Thyroid gland (tissue), 4 donors: ENCODE measurements at regions not wholly inside any gene's neighbourhood (a gene's known extent, or its start where the extent isn't known, plus 50 kb on each side); places are given as distances from the start of the nearest gene placed in this dataset.

ENCODE experiments used
- CTCF ChIP-seq, 6 experiments: fragments of 200-600 bp in 3 of 6; fragments of 450-650 bp in 3 of 6; sonication (generic) in 3 of 6; IDR thresholded peaks; one replicate each; pipeline ENCODE4 v1.5.1; 2016 to 2019; ENCODE audit warnings: antibody characterized with exemption in 6 of 6, mild to moderate bottlenecking in 2 of 6, inconsistent platforms in 1 of 6, moderate library complexity in 1 of 6
- POLR2A ChIP-seq, 2 donors: fragments of 450-650 bp; IDR thresholded peaks; one replicate each; pipeline ENCODE4 v1.6.1; 2017; ENCODE audit warnings: antibody characterized with exemption in 2 of 2, mild to moderate bottlenecking in 2 of 2, moderate library complexity in 1 of 2

GRCh38 chr15:62888623-62889022 is 153.9 kb upstream of the TPM1 start:
- TF ChIP-seq CTCF (IDR thresholded peaks at IDR 0.05) (no peak), POLR2A (IDR thresholded peaks at IDR 0.05) (no peak)
